Esophagus muscularis mucosa (tissue), 4 donors: ENCODE measurements at regions not wholly inside any gene's neighbourhood (a gene's known extent, or its start where the extent isn't known, plus 50 kb on each side); places are given as distances from the start of the nearest gene placed in this dataset.

Experiments used
- DNase-seq: peaks from one replicate; pipeline ENCODE4 v3.0.0-alpha.2; 2017; ENCODE audit errors: extremely low spot score
- H3K27ac ChIP-seq, 4 donors: fragments of 200-600 bp; sonication (generic); replicated peaks in 1 of 4; 1 replicate in 3 of 4; 2 replicates in 1 of 4; pipeline ENCODE4 v1.5.1; 2016 to 2019; ENCODE audit warnings: mild to moderate bottlenecking in 1 of 4
- H3K27me3 ChIP-seq, 4 donors: fragments of 200-600 bp; sonication (generic); one replicate each; pipeline versions ENCODE4 v1.5.1 to v1.6.0; 2016 to 2019
- H3K36me3 ChIP-seq, 4 donors: fragments of 200-600 bp; sonication (generic); one replicate each; pipeline ENCODE4 v1.5.1; 2016 to 2019
- H3K4me1 ChIP-seq, 4 donors: fragments of 200-600 bp; sonication (generic); one replicate each; pipeline ENCODE4 v1.5.1; 2016 to 2019
- H3K4me3 ChIP-seq, 4 donors: fragments of 200-600 bp; sonication (generic); 1 replicate in 2 of 4; 2 replicates in 2 of 4; pipeline ENCODE4 v1.5.1; 2016 to 2019; ENCODE audit warnings: mild to moderate bottlenecking in 4 of 4, moderate library complexity in 1 of 4
- H3K9me3 ChIP-seq, 4 donors: fragments of 200-600 bp; sonication (generic); 1 replicate in 3 of 4; 2 replicates in 1 of 4; pipeline ENCODE4 v1.5.1; 2016 to 2019
- CTCF ChIP-seq, 3 experiments: fragments of 200-600 bp in 2 of 3; fragments of 450-650 bp in 1 of 3; sonication (generic) in 2 of 3; IDR thresholded peaks; one replicate each; pipeline ENCODE4 v1.5.1; 2017 to 2019; ENCODE audit warnings: antibody characterized with exemption in 3 of 3, mild to moderate bottlenecking in 2 of 3, moderate library complexity in 1 of 3
- EP300 ChIP-seq: sonication (generic); formaldehyde crosslinking; IDR thresholded peaks from one replicate; pipeline ENCODE4 v1.6.1; 2017; ENCODE audit warnings: antibody characterized with exemption
- POLR2A ChIP-seq: fragments of 450-650 bp; IDR thresholded peaks from one replicate; pipeline ENCODE4 v1.6.1; 2017; ENCODE audit warnings: antibody characterized with exemption, moderate library complexity, mild to moderate bottlenecking, low read depth
- POLR2AphosphoS5 ChIP-seq, 2 donors: sonication (generic); formaldehyde crosslinking; IDR thresholded peaks; one replicate each; pipeline ENCODE4 v1.6.1; 2017; ENCODE audit warnings: antibody characterized with exemption in 2 of 2
- WGBS: methylation state at CpG from one replicate; pipeline ENCODE4 v1.1.5; 2018; 5-methylcytosine and 5-hydroxymethylcytosine counted together
- intact Hi-C: fragments of 100-400 bp; cut with DNase I; formaldehyde crosslinking; loops from one replicate; pipeline ENCODE4 v1.15.1; 2023

DNA sequence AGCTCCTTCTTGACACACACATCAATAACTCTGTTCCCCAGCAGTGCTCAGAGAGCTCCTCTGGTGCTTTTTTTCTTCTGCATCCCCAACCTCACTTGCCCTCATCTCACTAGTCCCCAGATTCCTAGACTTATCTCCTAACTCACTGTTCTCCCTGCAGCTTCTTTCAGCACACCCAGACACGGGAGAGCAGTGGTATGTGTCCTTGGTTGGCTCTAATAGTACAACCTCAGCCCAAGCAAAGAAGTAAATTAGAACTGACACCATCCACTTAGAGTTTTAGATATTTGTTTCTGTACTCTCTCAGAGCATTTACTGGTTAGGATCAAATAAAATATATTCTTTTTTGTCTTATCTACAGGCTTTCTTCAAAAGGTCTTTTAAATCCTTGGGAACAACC is 201.4 kb upstream of the SNX7 start:
- Histone ChIP-seq H3K27ac (no peak overlapping the region), H3K9me3 (no peaks in the 10 kb centered on the region), H3K36me3 (no peaks in the 10 kb centered on the region), H3K4me1 (no peaks in the 10 kb centered on the region), H3K27me3 (no peaks in the 10 kb centered on the region), H3K4me3 (no peak overlapping the region)
- intact Hi-C loops, result no loop called here
- WGBS, result 40% methylated on average over 1 of the region's 1 CpG
- no peak for TF ChIP-seq POLR2AphosphoS5 (IDR thresholded peaks at IDR 0.05)
- no peak for TF ChIP-seq EP300
- no peak for TF ChIP-seq CTCF (IDR thresholded peaks at IDR 0.05)
- TF ChIP-seq POLR2A, result no peak
- no peak for DNase-seq

- no peak overlapping the region for H3K27ac ChIP-seq
- H3K27me3 ChIP-seq, result no peaks in the 10 kb centered on the region
- no peak overlapping the region for H3K4me3 ChIP-seq
- intact Hi-C loops, result no loop called here
- no peaks in the 10 kb centered on the region for H3K4me1 ChIP-seq
- no peak for TF ChIP-seq POLR2A
- no peak for TF ChIP-seq EP300
- no peak for TF ChIP-seq CTCF (IDR thresholded peaks at IDR 0.05)
- TF ChIP-seq POLR2AphosphoS5 (IDR thresholded peaks at IDR 0.05), result no peak
- DNase-seq, result no peak
- no peaks in the 10 kb centered on the region for H3K9me3 ChIP-seq
- 86% methylated on average over 2 of the region's 2 CpGs for WGBS
- H3K36me3 ChIP-seq, result no peaks in the 10 kb centered on the region
These were observed 202.0 kb upstream of the SNX7 start for GRCh38 chr1:98459486-98459870.

DNA sequence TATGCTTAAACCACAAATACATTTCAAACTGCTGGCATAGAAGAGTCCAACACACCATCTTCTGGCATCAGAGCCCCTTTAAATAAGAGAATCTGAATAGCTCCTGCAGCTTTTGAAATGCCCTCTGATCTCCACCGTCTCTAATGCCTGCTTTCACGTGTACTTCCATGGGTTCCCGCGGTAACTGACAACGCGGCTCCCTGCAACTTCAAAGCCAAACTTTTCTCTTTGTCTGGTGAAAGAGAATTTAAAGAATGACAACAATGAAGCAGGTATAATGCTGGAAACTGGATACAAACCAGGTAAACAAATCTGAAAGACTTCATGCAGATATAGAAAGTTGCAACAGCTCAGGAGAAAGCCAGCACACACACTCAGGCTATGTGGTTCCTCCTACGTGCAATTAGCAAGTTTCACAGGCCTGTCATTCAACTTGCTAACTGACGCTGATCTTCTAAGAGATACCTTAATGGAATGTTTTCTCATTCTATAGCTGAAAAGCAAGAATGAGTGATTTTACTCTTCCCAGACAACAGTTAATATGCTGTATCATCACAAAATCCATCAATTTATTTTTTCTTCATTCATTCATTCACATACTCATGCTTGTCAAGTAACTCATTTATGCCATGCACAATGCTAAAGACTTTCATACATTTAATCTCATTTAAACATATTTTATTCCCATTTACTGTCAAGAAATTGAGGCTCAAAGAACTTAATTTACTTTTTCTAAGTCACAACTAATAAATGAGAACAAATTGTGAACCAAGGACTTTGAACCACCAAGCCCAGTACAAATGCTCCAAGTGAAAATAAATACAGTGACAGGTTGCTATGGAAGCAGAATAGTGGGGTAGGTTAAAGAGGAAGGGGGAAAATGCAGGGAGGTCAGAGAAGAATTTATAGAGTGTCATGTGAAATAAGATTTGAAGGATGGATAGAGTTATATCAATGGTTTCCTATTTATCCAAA is 202.7 kb upstream of the SNX7 start:
- H3K36me3 ChIP-seq, result no peaks in the 10 kb centered on the region
- H3K4me1 ChIP-seq, result no peaks in the 10 kb centered on the region
- intact Hi-C loops, result no loop called here
- H3K4me3 ChIP-seq, result no peak overlapping the region
- no peak for TF ChIP-seq POLR2AphosphoS5 (IDR thresholded peaks at IDR 0.05)
- TF ChIP-seq EP300, result no peak
- TF ChIP-seq POLR2A, result no peak
- TF ChIP-seq CTCF (IDR thresholded peaks at IDR 0.05), result no peak
- H3K27me3 ChIP-seq, result no peaks in the 10 kb centered on the region
- no peak for DNase-seq
- WGBS, result 54% methylated on average over 8 of the region's 8 CpGs
- no peaks in the 10 kb centered on the region for H3K9me3 ChIP-seq
- no peak overlapping the region for H3K27ac ChIP-seq

DNA sequence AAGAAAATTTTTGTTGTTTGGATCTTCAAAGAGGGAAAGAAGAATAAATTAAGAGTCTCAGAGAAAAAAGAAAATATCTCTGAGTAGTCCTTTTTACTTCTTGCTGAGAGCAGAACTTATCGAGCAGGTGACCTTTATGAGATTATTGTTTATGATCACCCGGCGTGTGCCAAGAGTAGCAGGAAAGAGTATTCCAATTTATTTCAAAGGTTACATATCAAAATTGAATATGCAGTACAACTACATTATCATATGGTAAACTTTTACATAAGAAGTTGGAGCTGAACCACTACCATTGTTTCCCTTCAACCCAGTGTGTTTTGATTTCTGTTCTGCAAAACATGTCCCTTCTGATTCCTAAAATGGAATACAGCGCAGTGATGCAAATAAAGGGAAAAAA is 204.3 kb upstream of the SNX7 start:
- no peak for TF ChIP-seq EP300
- no peak for TF ChIP-seq POLR2A
- no peak for TF ChIP-seq CTCF (IDR thresholded peaks at IDR 0.05)
- no peak for TF ChIP-seq POLR2AphosphoS5 (IDR thresholded peaks at IDR 0.05)
- Histone ChIP-seq H3K4me3 (no peak overlapping the region), H3K4me1 (no peaks in the 10 kb centered on the region), H3K27me3 (no peaks in the 10 kb centered on the region), H3K9me3 (no peaks in the 10 kb centered on the region), H3K36me3 (no peaks in the 10 kb centered on the region), H3K27ac (no peak overlapping the region)
- DNase-seq, result no peak
- 80% methylated on average over 4 of the region's 4 CpGs for WGBS
- intact Hi-C loops, result no loop called here
